GM13976 (cell line): ENCODE measurements at regions not wholly inside any gene's neighbourhood (a gene's known extent, or its start where the extent isn't known, plus 50 kb on each side); places are given as distances from the start of the nearest gene placed in this dataset.

Experiments
- DNase-seq: peaks from one replicate; pipeline ENCODE4 v3.0.0; 2012; ENCODE audit warnings: low spot score
- CTCF ChIP-seq: IDR thresholded peaks from 2 replicates; pipeline ENCODE4 v1.5.1; 2012; ENCODE audit warnings: borderline replicate concordance, mild to moderate bottlenecking; ENCODE audit not compliant: insufficient read depth; ENCODE audit errors: extremely low read depth, missing control alignments, control extremely low read depth
- in situ Hi-C: fragments of 300-500 bp; cut with MboI; formaldehyde crosslinking; loops from one replicate; pipeline ENCODE4 v1.12.0; 2022; ENCODE audit warnings: low sequenced_read_pairs, mixed read lengths, inconsistent platforms; ENCODE audit not compliant: unreplicated experiment

- in situ Hi-C loops = no loop called here
- no peak for DNase-seq
Measured at GRCh38 chr1:221335161-221336101, 406.5 kb downstream of the DUSP10 start.

GRCh38 chr1:221336126-221336525, 405.8 kb downstream of the DUSP10 start:
- in situ Hi-C loops = no loop called here

More at GRCh38 chr1:221335161-221336101, 406.5 kb downstream of the DUSP10 start:
- no peak for TF ChIP-seq CTCF

GRCh38 chr1:221337106-221337505, 404.8 kb downstream of the DUSP10 start:
- no peak for DNase-seq
- no peak for TF ChIP-seq CTCF
- in situ Hi-C loops = no loop called here

More at GRCh38 chr1:221336126-221336525, 405.8 kb downstream of the DUSP10 start:
- no peak for DNase-seq
- TF ChIP-seq CTCF = no peak

- no peak for TF ChIP-seq CTCF
- in situ Hi-C loops = no loop called here
- no peak for DNase-seq
Measured at GRCh38 chr1:221343136-221343535, 398.8 kb downstream of the DUSP10 start.

GRCh38 chr1:221343607-221344006, 398.3 kb downstream of the DUSP10 start:
- in situ Hi-C loops = no loop called here
- TF ChIP-seq CTCF = no peak
- DNase-seq = no peak

- DNase-seq = no peak
- in situ Hi-C loops = no loop called here
- no peak for TF ChIP-seq CTCF
Measured at GRCh38 chr1:221344693-221345092, 397.2 kb downstream of the DUSP10 start.
